Hematopoietic multipotent progenitor cell treated with erythropoietin and hydrocortisone succinate and interleukin-3 and kit ligand, for 17 days (in vitro differentiated cells): ENCODE measurements at regions not wholly inside any gene's neighbourhood (a gene's known extent, or its start where the extent isn't known, plus 50 kb on each side); places are given as distances from the start of the nearest gene placed in this dataset.
A peak's percentile ranks its signal among the peaks of the same experiment; 100 is the strongest.
"Not testable (repeated sequence)": the region's sequence is repeated elsewhere in the genome, so short reads cannot be mapped to it uniquely, and the experiment has no call there.

ENCODE experiments used
- DNase-seq: peaks from one replicate; pipeline ENCODE4 v3.0.0-alpha.2; 2015; ENCODE audit warnings: low spot score

DNA sequence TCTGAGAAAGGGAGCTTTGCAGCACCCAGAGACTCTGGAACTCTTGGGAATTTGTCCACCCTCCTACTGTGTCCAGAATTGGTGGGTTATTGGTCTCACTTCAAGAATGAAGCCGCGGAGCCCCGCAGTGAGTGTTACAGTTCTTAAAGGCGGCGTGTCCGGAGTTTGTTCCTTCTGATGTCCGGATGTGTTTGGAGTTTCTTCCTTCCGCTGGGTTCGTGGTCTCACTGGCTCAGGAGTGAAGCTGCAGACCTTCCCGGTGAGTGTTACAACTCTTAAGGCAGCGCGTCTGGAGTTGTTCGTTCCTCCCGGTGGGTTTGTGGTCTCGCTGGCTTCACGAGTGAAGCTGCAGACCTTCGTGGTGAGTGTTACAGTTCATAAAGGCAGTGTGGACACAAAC lies 824.7 kb downstream of the LRRTM4 start:
- DNase-seq: not testable (repeated sequence)

DNA sequence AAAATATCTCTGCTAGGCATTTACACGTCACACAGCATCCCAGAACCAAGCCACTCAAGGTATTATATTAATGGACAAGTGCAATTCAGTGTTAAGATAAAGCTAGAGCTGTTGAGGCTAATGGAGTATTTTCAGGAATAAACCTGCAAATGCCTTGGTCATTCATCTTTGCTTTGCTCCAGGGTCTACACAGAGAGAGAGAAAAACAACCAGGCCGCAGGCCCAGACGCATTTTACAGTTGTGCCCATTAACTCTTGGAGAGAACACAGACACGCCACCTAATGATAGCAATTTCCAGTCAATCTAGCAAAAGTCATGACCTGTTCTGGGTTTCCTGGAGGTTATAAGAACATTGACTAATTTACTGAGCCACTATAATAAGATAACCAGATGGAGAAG lies 829.3 kb downstream of the LRRTM4 start:
- DNase-seq: no peak

- DNase-seq: no peak
Observed at GRCh38 chr2:76688732-76689131, 833.4 kb downstream of the LRRTM4 start.

GRCh38 chr2:76687923-76688322 lies 834.3 kb downstream of the LRRTM4 start:
- DNase-seq: no peak

GRCh38 chr2:76684756-76685155 lies 837.4 kb downstream of the LRRTM4 start:
- DNase-seq: no peak

DNA sequence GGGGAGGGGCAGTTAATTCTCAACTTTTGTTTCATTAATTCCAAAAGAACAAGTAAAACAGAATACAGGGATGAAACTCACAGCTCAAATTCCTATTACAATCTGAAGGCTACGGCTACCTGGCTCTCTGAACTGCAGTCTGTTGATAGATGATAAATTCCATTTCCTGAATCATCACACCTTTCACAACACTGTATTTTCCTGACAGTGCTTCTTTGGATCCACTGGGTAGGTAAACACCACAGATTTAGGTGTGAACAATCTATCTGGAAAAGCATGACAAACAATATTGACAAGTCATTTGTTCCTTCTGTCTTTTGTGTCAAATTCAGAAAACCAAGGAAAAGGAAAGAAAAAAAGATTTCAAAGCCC lies 843.2 kb downstream of the LRRTM4 start:
- no peak for DNase-seq

- DNase-seq: no peak
Observed at GRCh38 chr2:76678383-76679024, 843.7 kb downstream of the LRRTM4 start.

GRCh38 chr2:76675212-76675611 lies 847.0 kb downstream of the LRRTM4 start:
- no peak for DNase-seq

- DNase-seq: no peak
Observed at GRCh38 chr2:76672798-76673197, 849.4 kb downstream of the LRRTM4 start.

DNA sequence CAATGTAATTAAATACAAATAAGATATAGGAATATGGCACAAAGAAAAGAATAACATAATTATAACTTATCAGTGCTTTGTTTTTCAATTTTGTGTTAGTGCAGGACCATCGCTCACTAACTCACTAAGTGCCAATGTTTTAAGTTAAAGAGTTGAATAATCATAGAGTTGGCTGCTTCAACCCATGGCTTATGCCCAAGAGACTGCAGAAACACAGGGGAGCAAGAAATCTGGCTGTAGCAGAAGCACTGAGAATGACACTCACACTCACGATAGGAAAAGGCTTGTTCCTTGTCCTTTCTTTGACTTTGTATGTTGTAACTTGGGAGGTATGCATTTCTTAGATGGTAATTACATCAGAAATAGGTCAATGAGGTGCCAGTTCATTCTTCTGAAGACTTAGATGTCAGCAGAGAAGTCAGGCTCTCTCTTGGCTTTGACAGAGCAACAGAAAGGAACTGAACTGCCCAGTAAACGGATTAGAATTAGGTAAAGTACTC lies 852.2 kb downstream of the LRRTM4 start:
- DNase-seq: no peak

DNA sequence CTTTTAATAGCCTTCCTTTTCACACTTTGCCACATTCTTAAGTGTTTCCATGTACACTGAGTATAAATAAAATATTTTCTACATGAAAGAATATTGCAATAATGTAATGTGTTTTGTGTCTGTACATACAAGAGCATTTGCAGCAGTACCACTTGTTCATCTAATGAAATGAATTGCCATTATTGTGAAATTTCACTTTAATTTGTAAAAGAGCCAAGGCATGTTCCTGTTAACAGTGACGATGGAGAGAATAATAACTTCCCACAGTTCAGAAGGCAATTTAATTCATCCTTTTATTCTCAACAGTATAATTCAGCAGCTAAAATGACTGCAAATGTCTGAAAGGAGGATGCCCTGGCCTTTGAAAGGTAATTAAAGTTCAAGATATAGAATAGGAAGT lies 853.9 kb downstream of the LRRTM4 start:
- no peak for DNase-seq

DNA sequence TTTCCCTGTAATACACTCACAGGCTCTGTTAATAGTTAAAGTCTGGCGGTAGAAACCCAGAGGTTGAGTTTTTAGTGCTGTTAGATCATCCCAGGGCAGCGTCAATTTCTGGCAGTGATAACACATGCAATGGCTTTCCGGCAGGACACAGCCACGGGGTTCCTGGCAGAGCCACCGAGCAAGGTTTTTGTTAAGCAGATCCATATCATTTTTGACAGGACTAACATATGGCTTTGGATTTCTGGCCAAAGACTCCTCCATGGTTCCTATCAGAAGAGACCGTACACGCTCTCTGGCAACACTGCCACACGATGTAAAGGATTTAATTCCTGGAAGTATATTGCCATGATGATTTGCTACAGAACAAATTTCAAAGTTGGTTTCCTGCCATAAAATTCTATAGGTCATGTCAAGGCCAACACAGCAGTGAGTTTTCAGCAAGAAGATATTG lies 854.3 kb downstream of the LRRTM4 start:
- no peak for DNase-seq

DNA sequence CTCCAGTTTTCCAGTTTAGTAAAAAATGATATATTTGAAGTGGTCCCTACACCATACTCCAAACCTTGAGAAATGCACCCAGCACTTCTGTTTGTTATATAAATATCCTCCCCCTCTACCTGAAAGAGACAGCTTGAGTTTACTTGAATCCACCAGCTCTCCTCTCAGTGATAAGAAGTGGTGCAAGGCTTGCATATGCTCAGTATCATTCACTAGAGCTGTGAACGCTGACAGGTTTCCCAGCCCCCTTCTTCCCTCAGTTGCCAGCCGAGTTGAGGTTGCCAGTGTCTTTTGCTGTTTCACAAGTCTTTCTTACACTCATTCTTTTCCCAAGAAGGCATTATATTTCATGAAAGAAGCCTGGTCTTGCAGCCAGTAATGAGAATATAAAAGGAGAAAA lies 880.0 kb downstream of the LRRTM4 start:
- DNase-seq: no peak

- DNase-seq: no peak
Observed at GRCh38 chr2:76641506-76641905, 880.7 kb downstream of the LRRTM4 start.

GRCh38 chr2:76640905-76641304 lies 881.3 kb downstream of the LRRTM4 start:
- DNase-seq: no peak

DNA sequence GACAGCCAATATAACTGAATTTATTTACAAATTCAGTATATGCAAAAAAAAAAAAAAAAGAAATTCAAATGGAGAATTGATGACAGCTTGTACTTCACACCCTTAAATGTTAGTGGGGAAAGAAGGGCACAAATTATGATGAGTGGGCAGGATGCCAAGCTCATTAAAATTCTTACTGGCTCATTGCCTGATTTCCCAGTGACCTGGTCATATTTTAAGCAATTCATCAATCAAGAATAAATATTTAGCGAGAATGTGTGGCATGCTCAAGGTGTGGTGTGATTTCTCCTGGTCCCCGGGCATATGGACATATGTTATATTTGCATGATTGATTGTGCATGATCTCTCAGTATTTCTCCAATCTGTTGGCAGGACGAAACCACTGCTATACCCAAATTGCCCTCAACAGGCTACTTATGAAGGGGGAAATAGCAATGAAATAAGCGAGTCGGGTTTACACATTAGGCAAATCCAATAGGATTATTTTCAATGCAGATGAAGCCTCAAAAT lies 883.0 kb downstream of the LRRTM4 start:
- no peak for DNase-seq

GRCh38 chr2:76633276-76633921 lies 888.8 kb downstream of the LRRTM4 start:
- DNase-seq: no peak

DNA sequence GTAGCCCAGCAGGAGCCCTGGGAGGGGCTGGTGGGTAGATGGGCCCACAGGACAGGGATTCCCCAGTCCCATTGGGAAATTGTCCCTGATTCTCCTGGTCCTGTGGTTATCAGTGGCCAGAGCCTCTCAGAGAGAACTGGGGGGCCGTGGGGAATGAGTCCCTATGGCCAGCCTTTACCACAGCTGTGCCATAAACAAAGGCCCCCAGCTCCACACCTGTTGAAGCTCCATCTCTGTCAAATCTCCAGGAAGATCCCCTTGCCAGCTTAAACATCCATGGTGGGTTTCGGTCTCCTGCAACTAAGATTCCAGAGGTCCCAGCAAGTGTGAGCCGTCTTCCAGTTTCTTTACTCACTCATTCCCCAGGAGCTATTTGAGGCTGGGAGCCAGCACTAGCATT lies 897.1 kb downstream of the LRRTM4 start:
- no peak for DNase-seq

GRCh38 chr2:76613330-76613729 lies 902.6 kb upstream of the GCFC2 start:
- DNase-seq: no peak

GRCh38 chr2:76612764-76613163 lies 902.0 kb upstream of the GCFC2 start:
- DNase-seq: no peak

GRCh38 chr2:76610451-76610850 lies 899.7 kb upstream of the GCFC2 start:
- DNase-seq: no peak

DNA sequence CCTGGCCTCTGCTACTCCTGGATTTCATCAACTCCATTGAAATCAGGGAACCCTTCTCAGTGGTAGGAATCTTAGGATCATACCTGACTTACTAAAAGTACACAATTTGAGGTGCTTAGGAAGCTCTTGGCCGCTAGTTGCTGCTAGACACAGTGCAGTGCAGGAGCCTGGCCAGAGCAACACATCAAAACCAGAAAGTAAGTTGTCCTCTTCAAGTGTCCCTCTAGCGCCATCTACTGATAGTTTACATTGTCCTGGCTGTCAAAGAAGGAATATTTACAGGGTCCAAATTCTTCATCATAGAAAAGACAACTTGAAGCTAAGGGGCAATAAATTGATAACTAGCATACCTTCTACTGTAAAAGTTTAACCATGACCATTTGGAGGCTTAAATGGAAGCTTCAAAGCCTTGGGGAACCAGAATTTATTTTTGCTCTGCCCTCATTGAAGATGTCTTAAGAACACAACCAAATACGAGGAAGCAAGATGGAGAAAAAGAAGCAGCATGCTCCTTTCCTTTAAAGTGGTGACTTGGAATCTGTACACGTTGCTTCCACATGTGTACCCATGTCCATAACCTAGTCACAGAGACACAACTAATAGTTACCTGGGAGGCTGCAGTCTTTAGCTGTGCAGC lies 889.1 kb upstream of the GCFC2 start:
- peak; percentile 18 for DNase-seq

GRCh38 chr2:76584474-76584873 lies 873.8 kb upstream of the GCFC2 start:
- no peak for DNase-seq
